ENCODE measurements at regions not wholly inside any gene's neighbourhood (a gene's known extent, or its start where the extent isn't known, plus 50 kb on each side); places are given as distances from the start of the nearest gene placed in this dataset.

DNA sequence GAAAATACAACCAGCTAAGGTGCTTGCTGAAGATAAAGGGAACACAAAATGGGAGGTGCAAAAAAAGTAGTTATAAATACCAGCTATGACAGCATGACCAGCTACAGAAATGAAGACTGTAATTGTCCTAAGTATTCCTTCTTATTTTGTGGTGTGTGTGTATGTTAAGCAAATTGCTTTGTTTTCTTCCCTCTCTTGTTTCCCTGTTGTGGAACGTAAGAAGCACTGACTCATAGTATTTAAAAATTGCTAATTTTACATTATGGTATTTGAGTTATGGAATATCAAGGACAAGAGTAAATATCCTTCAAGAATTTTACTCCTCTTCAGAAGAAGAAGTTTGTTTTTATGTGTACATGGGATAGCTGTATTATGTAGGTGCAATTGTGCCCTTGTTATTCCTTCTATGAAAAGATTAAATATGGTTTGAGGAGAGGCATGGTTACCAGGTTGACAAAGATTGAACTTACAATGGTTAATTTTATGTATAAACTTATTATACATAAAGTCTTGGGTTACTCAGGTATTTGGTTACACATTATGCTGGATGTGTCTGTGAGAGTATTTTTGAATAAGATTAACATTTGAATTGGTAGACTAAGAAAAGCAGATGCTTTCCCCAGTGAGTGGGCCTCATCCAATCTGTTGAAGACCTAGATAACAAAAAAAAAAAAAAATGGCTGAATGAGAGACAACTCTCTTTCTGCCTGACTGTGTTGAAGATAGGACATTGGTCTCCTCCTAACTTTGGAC, 1132.1 kb upstream of the ALCAM start:
- H3K23me2 ChIP-seq (ENCODE audit: low read depth, low read length), result no peaks in the 10 kb centered on the region
- FAIRE-seq, result no peak
- no peak overlapping the region for H3K18ac ChIP-seq (ENCODE audit: extremely low read depth, low read length)
- no peak overlapping the region for H4K91ac ChIP-seq (replicated peaks; ENCODE audit: insufficient read length, low read length)
- no peak overlapping the region for H2BK15ac ChIP-seq (ENCODE audit: low read length)
- H4K8ac ChIP-seq (ENCODE audit: extremely low read depth, insufficient read depth, low read length), result no peak overlapping the region
- H2BK120ac ChIP-seq (replicated peaks; ENCODE audit: low read depth, low read length), result no peak overlapping the region
- H2BK5ac ChIP-seq (ENCODE audit: low read depth, low read length), result no peak overlapping the region
- no peaks in the 10 kb centered on the region for H3K27me3 ChIP-seq (replicated peaks in 1 of 4; ENCODE audit: control insufficient read depth in 3 of 4, extremely low read depth in 1 of 4, insufficient read depth in 3 of 4, low read length in 3 of 4)
- no peak overlapping the region for H3K27ac ChIP-seq (ENCODE audit: low read depth, low read length)
- no peak overlapping the region for H2BK12ac ChIP-seq (ENCODE audit: low read depth, low read length)
- no peaks in the 10 kb centered on the region for H3K9me3 ChIP-seq (ENCODE audit: insufficient read depth in 2 of 2, low read depth in 1 of 2, low read length in 1 of 2)
- no peak overlapping the region for H3K23ac ChIP-seq (ENCODE audit: insufficient read length)
- no peak overlapping the region for H3K14ac ChIP-seq (ENCODE audit: insufficient read length)
- H3K56ac ChIP-seq (replicated peaks; ENCODE audit: insufficient read length, low read depth, low read length), result no peak overlapping the region
- H3K9ac ChIP-seq (replicated peaks in 1 of 4; ENCODE audit: extremely low read depth in 1 of 4, low read depth in 3 of 4, low read length in 3 of 4), result no peak overlapping the region
- H3K79me1 ChIP-seq (ENCODE audit: low read depth, low read length), result no peaks in the 10 kb centered on the region
- H2AFZ ChIP-seq (ENCODE audit: low read length), result peak overlapping the region; percentile 81; the same call in 1 of the 2 replicates
- 0 out of 4 replicates have a peak overlapping the region, but pooled peaks of 1 of the 2 experiments have one; percentile 13 for H3K4me2 ChIP-seq (ENCODE audit: insufficient read depth in 1 of 2, low read depth in 2 of 2, low read length in 2 of 2)
- CTCF ChIA-PET (ENCODE audit: partially characterized antibody), result interaction anchor here (0.6 kb wide), 1 partner anchor 827 kb away, joined by 4 read pairs; no protein-coding TSS in a partner anchor
- H3K4me3 ChIP-seq (ENCODE audit: extremely low read depth in 1 of 4, insufficient read depth in 2 of 4, low read depth in 3 of 4, low read length in 4 of 4), result no peak overlapping the region
- no peak overlapping the region for H2BK20ac ChIP-seq (ENCODE audit: low read length)
- 89% methylated on average over 1 of the region's 1 CpG; no CpG with 5 or more reads in 1 of the 2 experiments for WGBS, 2 experiments (ENCODE audit: extremely low coverage in 1 of 2, insufficient coverage in 1 of 2, insufficient read length in 1 of 2, insufficient replicate concordance in 2 of 2, low coverage in 1 of 2, low lambda C conversion rate in 2 of 2, missing lambda C conversion rate in 1 of 2)
- H3K4me1 ChIP-seq (replicated peaks in 1 of 4; ENCODE audit: control insufficient read depth in 3 of 4, insufficient read depth in 4 of 4, low read length in 3 of 4), result peaks cover 0 to 3% (median 0%) of the 10 kb centered on the region in 4 experiments; a peak in 1 of 7 replicates
- H3K36me3 ChIP-seq (ENCODE audit: control insufficient read depth in 2 of 4, insufficient read depth in 4 of 4, low read length in 3 of 4), result no peaks in the 10 kb centered on the region
- H4K5ac ChIP-seq (ENCODE audit: insufficient read length, low read depth, low read length), result no peak overlapping the region
- no peak for DNase-seq (ENCODE audit: low read depth in 1 of 2, low spot score in 2 of 2)
- no peaks in the 10 kb centered on the region for H4K20me1 ChIP-seq (replicated peaks in 1 of 2; ENCODE audit: control insufficient read depth in 1 of 2, insufficient read depth in 2 of 2, low read length in 2 of 2)
- no peaks in the 10 kb centered on the region for H3K79me2 ChIP-seq (ENCODE audit: control insufficient read depth in 1 of 2, insufficient read depth in 2 of 2, low read length in 2 of 2)
- H2AK5ac ChIP-seq (ENCODE audit: low read depth, low read length), result no peak overlapping the region
- no peak overlapping the region for H3K4ac ChIP-seq (replicated peaks; ENCODE audit: insufficient read length, low read depth, low read length)
- POLR2A ChIA-PET (ENCODE audit: partially characterized antibody), result no interaction called here
- no peak for TF ChIP-seq CEBPB (IDR thresholded peaks at IDR 0.05; ENCODE audit: low read depth, low read length)
- TF ChIP-seq, protein P1, sequence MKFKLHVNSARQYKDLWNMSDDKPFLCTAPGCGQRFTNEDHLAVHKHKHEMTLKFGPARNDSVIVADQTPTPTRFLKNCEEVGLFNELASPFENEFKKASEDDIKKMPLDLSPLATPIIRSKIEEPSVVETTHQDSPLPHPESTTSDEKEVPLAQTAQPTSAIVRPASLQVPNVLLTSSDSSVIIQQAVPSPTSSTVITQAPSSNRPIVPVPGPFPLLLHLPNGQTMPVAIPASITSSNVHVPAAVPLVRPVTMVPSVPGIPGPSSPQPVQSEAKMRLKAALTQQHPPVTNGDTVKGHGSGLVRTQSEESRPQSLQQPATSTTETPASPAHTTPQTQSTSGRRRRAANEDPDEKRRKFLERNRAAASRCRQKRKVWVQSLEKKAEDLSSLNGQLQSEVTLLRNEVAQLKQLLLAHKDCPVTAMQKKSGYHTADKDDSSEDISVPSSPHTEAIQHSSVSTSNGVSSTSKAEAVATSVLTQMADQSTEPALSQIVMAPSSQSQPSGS (IDR thresholded peaks at IDR 0.05; ENCODE audit: low read length), result no peak
